ENCODE measurements at regions not wholly inside any gene's neighbourhood (a gene's known extent, or its start where the extent isn't known, plus 50 kb on each side); places are given as distances from the start of the nearest gene placed in this dataset.

GRCh38 chr3:150264561-150265279, 143.4 kb upstream of the TSC22D2 start:
- no peak for DNase-seq

GRCh38 chr3:150261958-150262357, 146.1 kb upstream of the TSC22D2 start:
- no peak for DNase-seq

- DNase-seq = no peak
Measured at GRCh38 chr3:150261418-150261817, 146.7 kb upstream of the TSC22D2 start.

GRCh38 chr3:150260398-150260710, 147.7 kb upstream of the TSC22D2 start:
- no peak for DNase-seq

- no peak for DNase-seq
Measured at GRCh38 chr3:150259526-150260397, 148.3 kb upstream of the TSC22D2 start.

GRCh38 chr3:150256782-150257181, 151.3 kb upstream of the TSC22D2 start:
- DNase-seq = no peak

- DNase-seq = no peak
Measured at GRCh38 chr3:150256318-150256717, 151.8 kb upstream of the TSC22D2 start.

- no peak for DNase-seq
Measured at GRCh38 chr3:150255826-150256225, 152.3 kb upstream of the TSC22D2 start.

GRCh38 chr3:150255413-150255812, 152.7 kb upstream of the TSC22D2 start:
- no peak for DNase-seq

- no peak for DNase-seq
Measured at GRCh38 chr3:150254309-150254708, 153.8 kb upstream of the TSC22D2 start.

GRCh38 chr3:150253622-150254021, 154.5 kb upstream of the TSC22D2 start:
- no peak for DNase-seq

- DNase-seq = no peak
Measured at GRCh38 chr3:150252462-150252861, 155.6 kb upstream of the TSC22D2 start.

- no peak for DNase-seq
Measured at GRCh38 chr3:150251187-150252062, 156.7 kb upstream of the TSC22D2 start.

- no peak for DNase-seq
Measured at GRCh38 chr3:150249779-150250470, 158.2 kb upstream of the TSC22D2 start.

- DNase-seq = no peak
Measured at GRCh38 chr3:150248888-150249681, 159.0 kb upstream of the TSC22D2 start.

- no peak for DNase-seq
Measured at GRCh38 chr3:150248116-150248887, 159.8 kb upstream of the TSC22D2 start.

- DNase-seq = no peak
Measured at GRCh38 chr3:150247441-150247840, 160.7 kb upstream of the TSC22D2 start.

- no peak for DNase-seq
Measured at GRCh38 chr3:150243466-150243865, 164.6 kb upstream of the TSC22D2 start.

GRCh38 chr3:150242220-150242936, 165.7 kb upstream of the TSC22D2 start:
- no peak for DNase-seq

GRCh38 chr3:150240891-150241290, 167.2 kb upstream of the TSC22D2 start:
- no peak for DNase-seq
